GM18502 (cell line): ENCODE measurements at regions not wholly inside any gene's neighbourhood (a gene's known extent, or its start where the extent isn't known, plus 50 kb on each side); places are given as distances from the start of the nearest gene placed in this dataset.

Source experiments
- ATAC-seq: cut with Tn5 transposase; IDR thresholded peaks from one replicate; pipeline ENCODE4 v1.9.1; 2021; ENCODE audit warnings: mild to moderate bottlenecking; ENCODE audit not compliant: unreplicated experiment, poor library complexity

- ATAC-seq, result no peak
Measured at GRCh38 chr3:41115069-41115468, 84.2 kb upstream of the CTNNB1 start.

GRCh38 chr3:41116851-41117250, 82.5 kb upstream of the CTNNB1 start:
- no peak for ATAC-seq

- peak; percentile 95 for ATAC-seq
Measured at GRCh38 chr3:41117398-41117870, 81.9 kb upstream of the CTNNB1 start.

- ATAC-seq, result no peak
Measured at GRCh38 chr3:41118461-41119390, 80.6 kb upstream of the CTNNB1 start.

GRCh38 chr3:41120460-41120859, 78.8 kb upstream of the CTNNB1 start:
- no peak for ATAC-seq

GRCh38 chr3:41125258-41125657, 74.0 kb upstream of the CTNNB1 start:
- no peak for ATAC-seq

GRCh38 chr3:41126472-41126871, 72.8 kb upstream of the CTNNB1 start:
- ATAC-seq, result no peak

- no peak for ATAC-seq
Measured at GRCh38 chr3:41126961-41127360, 72.3 kb upstream of the CTNNB1 start.

GRCh38 chr3:41127414-41127813, 71.9 kb upstream of the CTNNB1 start:
- ATAC-seq, result no peak

GRCh38 chr3:41129731-41130130, 69.6 kb upstream of the CTNNB1 start:
- no peak for ATAC-seq

GRCh38 chr3:41131224-41131623, 68.1 kb upstream of the CTNNB1 start:
- ATAC-seq, result no peak

- ATAC-seq, result no peak
Measured at GRCh38 chr3:41137686-41138111, 61.6 kb upstream of the CTNNB1 start.

GRCh38 chr3:41138146-41138545, 61.2 kb upstream of the CTNNB1 start:
- no peak for ATAC-seq

GRCh38 chr3:41138601-41139000, 60.7 kb upstream of the CTNNB1 start:
- no peak for ATAC-seq

GRCh38 chr3:41140242-41140641, 59.1 kb upstream of the CTNNB1 start:
- no peak for ATAC-seq

GRCh38 chr3:41141433-41142167, 57.7 kb upstream of the CTNNB1 start:
- ATAC-seq, result no peak

GRCh38 chr3:41143421-41144031, 55.8 kb upstream of the CTNNB1 start:
- ATAC-seq, result no peak

- no peak for ATAC-seq
Measured at GRCh38 chr3:41144631-41145030, 54.7 kb upstream of the CTNNB1 start.

GRCh38 chr3:41148478-41148877, 50.8 kb upstream of the CTNNB1 start:
- ATAC-seq, result no peak

- ATAC-seq, result no peak
Measured at GRCh38 chr3:41148901-41149300, 50.4 kb upstream of the CTNNB1 start.
